Endodermal cell (in vitro differentiated cells): ENCODE measurements at regions not wholly inside any gene's neighbourhood (a gene's known extent, or its start where the extent isn't known, plus 50 kb on each side); places are given as distances from the start of the nearest gene placed in this dataset.

ENCODE experiments used
- DNase-seq: peaks from one replicate; pipeline ENCODE4 v3.0.0-alpha.2; 2017
- H3K27ac ChIP-seq: 2 replicates; pipeline ENCODE4 v1.5.1; 2013; ENCODE audit warnings: mild to moderate bottlenecking, low read depth, low read length, moderate library complexity
- H3K27me3 ChIP-seq: 2 replicates; pipeline ENCODE4 v1.6.1; 2013; ENCODE audit warnings: mild to moderate bottlenecking, low read length, moderate library complexity; ENCODE audit not compliant: insufficient read depth, control insufficient read depth, poor library complexity, severe bottlenecking
- H3K36me3 ChIP-seq: 2 replicates; pipeline ENCODE4 v1.7.0; 2013; ENCODE audit warnings: mild to moderate bottlenecking, low read length, moderate library complexity; ENCODE audit not compliant: control insufficient read depth, insufficient read depth
- H3K4me1 ChIP-seq: one replicate; pipeline ENCODE4 v1.7.0; 2013; ENCODE audit warnings: low read length; ENCODE audit not compliant: control insufficient read depth, insufficient read depth
- H3K4me3 ChIP-seq: 2 replicates; pipeline ENCODE4 v1.5.1; 2013; ENCODE audit warnings: mild to moderate bottlenecking, low read length, moderate library complexity
- H3K9ac ChIP-seq: 2 replicates; pipeline ENCODE4 v1.6.1; 2013; ENCODE audit warnings: mild to moderate bottlenecking, low read length, moderate library complexity; ENCODE audit not compliant: poor library complexity, severe bottlenecking; ENCODE audit errors: extremely low read depth
- H3K9me3 ChIP-seq: 2 replicates; pipeline ENCODE4 v1.6.1; 2013; ENCODE audit warnings: mild to moderate bottlenecking, low read length, moderate library complexity; ENCODE audit not compliant: control insufficient read depth
- H3K27ac Mint-ChIP-seq: 2 replicates; pipeline ENCODE4 v1.8.0; 2020; ENCODE audit warnings: mixed read lengths
- H3K27me3 Mint-ChIP-seq: 2 replicates; pipeline ENCODE4 v1.8.0; 2021; ENCODE audit warnings: mild to moderate bottlenecking, mixed read lengths; ENCODE audit not compliant: insufficient read depth
- H3K36me3 Mint-ChIP-seq: 2 replicates; pipeline ENCODE4 v1.8.0; 2020; ENCODE audit warnings: low read depth, mixed read lengths
- H3K4me1 Mint-ChIP-seq: 2 replicates; pipeline ENCODE4 v1.8.0; 2020; ENCODE audit warnings: mixed read lengths
- H3K4me3 Mint-ChIP-seq: 2 replicates; pipeline ENCODE4 v1.8.0; 2020; ENCODE audit warnings: mild to moderate bottlenecking, moderate library complexity, mixed read lengths
- H3K9me3 Mint-ChIP-seq: 2 replicates; pipeline ENCODE4 v1.8.0; 2020; ENCODE audit warnings: mild to moderate bottlenecking, mixed read lengths
- whole genome bisulfite sequencing, 2 experiments: methylation state at CpG; one replicate each; pipeline versions ENCODE4 v1.1.5 to v1.1.7; 2013; ENCODE audit warnings: missing lambda C conversion rate in 2 of 2, mixed read lengths in 1 of 2; ENCODE audit not compliant: insufficient coverage in 1 of 2, insufficient read length in 1 of 2; 5-methylcytosine and 5-hydroxymethylcytosine counted together
- TF ChIP-seq, protein P1 (sequence below): fragments of 200-600 bp; sonication (generic); conservative IDR thresholded peaks from 2 replicates; pipeline ENCODE4 v1.5.0; 2021; ENCODE audit warnings: antibody characterized with exemption, mild to moderate bottlenecking

DNA sequence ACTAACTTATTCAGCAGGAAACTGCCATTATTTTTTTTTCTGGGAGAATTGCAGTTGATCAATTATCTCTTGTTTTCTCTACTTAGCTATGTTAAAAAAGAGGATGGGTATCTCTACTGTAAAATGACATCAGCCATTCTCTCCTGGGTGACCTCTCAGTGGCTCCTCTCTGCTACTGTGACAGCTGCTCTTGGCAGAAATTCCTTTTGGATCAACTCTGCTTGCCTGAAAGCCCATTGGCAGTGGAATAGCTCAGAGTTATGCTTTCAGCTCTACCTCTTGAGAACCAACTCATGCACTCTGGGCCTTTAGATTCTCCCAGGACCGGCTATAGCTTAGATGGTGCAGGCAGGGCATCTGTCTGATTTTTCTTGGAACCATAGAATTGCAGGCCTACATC, 99.9 kb upstream of the GAP43 start:
- TF ChIP-seq, protein P1, sequence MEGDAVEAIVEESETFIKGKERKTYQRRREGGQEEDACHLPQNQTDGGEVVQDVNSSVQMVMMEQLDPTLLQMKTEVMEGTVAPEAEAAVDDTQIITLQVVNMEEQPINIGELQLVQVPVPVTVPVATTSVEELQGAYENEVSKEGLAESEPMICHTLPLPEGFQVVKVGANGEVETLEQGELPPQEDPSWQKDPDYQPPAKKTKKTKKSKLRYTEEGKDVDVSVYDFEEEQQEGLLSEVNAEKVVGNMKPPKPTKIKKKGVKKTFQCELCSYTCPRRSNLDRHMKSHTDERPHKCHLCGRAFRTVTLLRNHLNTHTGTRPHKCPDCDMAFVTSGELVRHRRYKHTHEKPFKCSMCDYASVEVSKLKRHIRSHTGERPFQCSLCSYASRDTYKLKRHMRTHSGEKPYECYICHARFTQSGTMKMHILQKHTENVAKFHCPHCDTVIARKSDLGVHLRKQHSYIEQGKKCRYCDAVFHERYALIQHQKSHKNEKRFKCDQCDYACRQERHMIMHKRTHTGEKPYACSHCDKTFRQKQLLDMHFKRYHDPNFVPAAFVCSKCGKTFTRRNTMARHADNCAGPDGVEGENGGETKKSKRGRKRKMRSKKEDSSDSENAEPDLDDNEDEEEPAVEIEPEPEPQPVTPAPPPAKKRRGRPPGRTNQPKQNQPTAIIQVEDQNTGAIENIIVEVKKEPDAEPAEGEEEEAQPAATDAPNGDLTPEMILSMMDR: no peak
- WGBS, 2 experiments: 93 to 100% methylated on average over 1 of the region's 1 CpG
- no peak for DNase-seq
- Mint-ChIP-seq H3K9me3 (peaks cover 2% of the 10 kb centered on the region), H3K4me3 (no peak overlapping the region), H3K27me3 (no peaks in the 10 kb centered on the region), H3K27ac (no peak overlapping the region), H3K36me3 (no peaks in the 10 kb centered on the region), H3K4me1 (peaks cover 6% of the 10 kb centered on the region)
- H3K27ac ChIP-seq: no peak overlapping the region
- no peak overlapping the region for H3K4me3 ChIP-seq
- no peak overlapping the region for H3K9ac ChIP-seq
- H3K36me3 ChIP-seq: no peaks in the 10 kb centered on the region
- H3K27me3 ChIP-seq: no peaks in the 10 kb centered on the region
- no peaks in the 10 kb centered on the region for H3K4me1 ChIP-seq
- no peaks in the 10 kb centered on the region for H3K9me3 ChIP-seq

- Histone ChIP-seq H3K9ac (no peak overlapping the region), H3K9me3 (no peaks in the 10 kb centered on the region), H3K4me3 (no peak overlapping the region), H3K36me3 (no peaks in the 10 kb centered on the region), H3K4me1 (no peaks in the 10 kb centered on the region), H3K27me3 (no peaks in the 10 kb centered on the region), H3K27ac (no peak overlapping the region)
- Mint-ChIP-seq H3K27ac (no peak overlapping the region), H3K27me3 (no peaks in the 10 kb centered on the region), H3K4me3 (no peak overlapping the region), H3K36me3 (no peaks in the 10 kb centered on the region), H3K9me3 (peaks cover 2% of the 10 kb centered on the region), H3K4me1 (peaks cover 3% of the 10 kb centered on the region)
- TF ChIP-seq, protein P1: no peak
- WGBS, 2 experiments: 44 to 48% methylated on average over 2 of the region's 2 CpGs
- no peak for DNase-seq
Measured at GRCh38 chr3:115524549-115524948, 98.8 kb upstream of the GAP43 start.

DNA sequence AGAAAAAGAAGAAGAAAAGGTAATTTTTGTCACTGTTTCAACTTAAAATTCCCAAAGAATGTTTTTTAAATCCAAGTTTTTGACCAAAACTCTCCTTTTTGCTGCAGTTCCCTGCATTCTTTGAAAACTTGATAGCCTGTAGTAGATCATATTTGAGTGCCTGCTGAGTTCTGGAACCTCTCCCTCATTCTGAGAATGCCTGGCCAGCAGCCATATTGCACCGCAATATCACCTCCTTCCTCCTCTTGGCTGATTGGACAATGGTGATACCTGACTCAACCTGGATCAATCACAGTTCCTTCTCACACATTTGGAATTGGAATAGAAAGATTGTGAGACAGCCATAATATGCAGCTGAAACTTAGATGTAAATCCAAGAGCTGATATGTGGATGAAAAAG, 97.6 kb upstream of the GAP43 start:
- H3K9me3 ChIP-seq: no peaks in the 10 kb centered on the region
- H3K9ac ChIP-seq: no peak overlapping the region
- H3K27ac ChIP-seq: no peak overlapping the region
- no peaks in the 10 kb centered on the region for H3K27me3 ChIP-seq
- no peaks in the 10 kb centered on the region for H3K36me3 ChIP-seq
- H3K4me3 ChIP-seq: no peak overlapping the region
- H3K4me1 Mint-ChIP-seq: peaks cover 2% of the 10 kb centered on the region
- TF ChIP-seq, protein P1: no peak
- H3K27ac Mint-ChIP-seq: no peak overlapping the region
- no peaks in the 10 kb centered on the region for H3K36me3 Mint-ChIP-seq
- no peak overlapping the region for H3K4me3 Mint-ChIP-seq
- DNase-seq: no peak
- no peaks in the 10 kb centered on the region for H3K27me3 Mint-ChIP-seq
- peaks cover 2% of the 10 kb centered on the region for H3K9me3 Mint-ChIP-seq
- 100% methylated on average over 1 of the region's 1 CpG; no CpG with 5 or more reads in 1 of the 2 experiments for WGBS, 2 experiments
- no peaks in the 10 kb centered on the region for H3K4me1 ChIP-seq
